Adipocyte (in vitro differentiated cells): ENCODE measurements at regions not wholly inside any gene's neighbourhood (a gene's known extent, or its start where the extent isn't known, plus 50 kb on each side); places are given as distances from the start of the nearest gene placed in this dataset.

ENCODE experiments used
- DNase-seq: peaks from one replicate; pipeline ENCODE4 v3.0.0-alpha.2; 2015; ENCODE audit warnings: low read depth
- H3K27me3 ChIP-seq: replicated peaks from 2 replicates; pipeline ENCODE4 v1.7.0; 2013; ENCODE audit warnings: mild to moderate bottlenecking, low read length, moderate library complexity; ENCODE audit not compliant: control insufficient read depth, insufficient read depth
- H3K36me3 ChIP-seq: 2 replicates; pipeline ENCODE4 v1.7.0; 2013; ENCODE audit warnings: low read length, mild to moderate bottlenecking, moderate library complexity; ENCODE audit not compliant: control insufficient read depth, insufficient read depth, severe bottlenecking
- H3K4me1 ChIP-seq: 2 replicates; pipeline ENCODE4 v1.7.0; 2013; ENCODE audit warnings: mild to moderate bottlenecking, low read length, moderate library complexity; ENCODE audit not compliant: control insufficient read depth, insufficient read depth
- H3K4me3 ChIP-seq: 2 replicates; pipeline ENCODE4 v1.7.0; 2013; ENCODE audit warnings: mild to moderate bottlenecking, low read length, moderate library complexity
- H3K9ac ChIP-seq: 2 replicates; pipeline ENCODE4 v1.7.0; 2013; ENCODE audit warnings: mild to moderate bottlenecking, low read length, moderate library complexity
- H3K9me3 ChIP-seq: 2 replicates; pipeline ENCODE4 v1.7.0; 2013; ENCODE audit warnings: mild to moderate bottlenecking, low read length, moderate library complexity; ENCODE audit not compliant: control insufficient read depth

DNA sequence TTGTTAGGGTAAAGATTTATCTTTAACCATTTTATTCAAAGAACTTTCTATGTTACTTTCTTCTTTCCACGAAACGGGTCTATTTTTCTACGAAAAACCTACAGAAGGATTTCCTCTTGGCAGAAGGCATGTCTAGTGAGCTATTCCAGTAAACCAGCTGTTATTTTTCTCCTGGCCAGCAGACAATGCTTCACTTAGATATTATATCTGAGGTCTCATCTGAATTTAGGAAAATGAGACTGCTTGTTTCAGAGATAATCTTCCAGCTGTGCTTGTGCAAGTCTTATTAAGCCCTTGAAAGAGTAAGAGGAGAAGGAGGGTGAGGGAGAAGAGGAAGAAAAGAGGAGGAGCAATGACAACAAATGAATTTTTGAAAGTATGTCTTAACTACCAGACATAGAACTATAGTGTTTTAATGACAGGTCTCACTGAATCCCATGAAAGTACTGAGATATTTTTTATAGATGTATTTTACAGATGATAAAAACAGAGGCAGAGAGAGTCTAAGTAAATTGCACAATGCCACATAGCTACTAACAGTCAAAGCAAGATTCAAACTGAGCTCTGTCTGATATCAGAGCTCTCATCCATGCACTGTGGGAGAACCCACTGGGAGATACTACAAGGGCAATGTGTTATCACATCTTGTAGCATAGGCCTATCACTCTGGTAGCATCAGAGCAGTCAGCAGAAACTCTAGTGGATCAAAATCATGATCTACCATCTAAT, 54.6 kb upstream of the SAMSN1 start:
- Histone ChIP-seq H3K9ac (no peak overlapping the region), H3K36me3 (no peaks in the 10 kb centered on the region), H3K4me1 (peaks cover 21% of the 10 kb centered on the region), H3K27me3 (no peaks in the 10 kb centered on the region), H3K4me3 (no peak overlapping the region), H3K9me3 (no peaks in the 10 kb centered on the region)
- no peak for DNase-seq

DNA sequence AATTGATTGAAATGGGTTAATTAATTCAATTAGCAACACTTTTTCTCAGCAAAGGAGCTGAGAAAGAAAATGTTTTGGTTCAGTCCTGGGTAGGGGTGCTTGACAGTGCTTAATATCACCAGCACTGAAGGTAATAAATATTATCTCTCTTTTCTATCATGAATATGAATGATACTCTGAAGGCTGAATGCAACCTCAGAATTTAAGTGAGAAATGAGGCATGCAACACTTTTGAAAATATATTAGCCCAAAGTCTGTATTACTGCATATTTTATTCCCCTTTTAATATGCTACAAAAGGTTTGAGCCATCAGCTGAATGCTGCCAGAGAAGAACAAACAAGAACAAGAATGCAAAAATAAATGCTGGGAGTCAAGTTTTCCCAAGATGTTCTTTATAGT, 52.0 kb upstream of the SAMSN1 start:
- Histone ChIP-seq H3K27me3 (no peaks in the 10 kb centered on the region), H3K36me3 (no peaks in the 10 kb centered on the region)
- no peak for DNase-seq

More for the DNA sequence above, 52.0 kb upstream of the SAMSN1 start:
- Histone ChIP-seq H3K9me3 (peaks cover 5% of the 10 kb centered on the region), H3K4me1 (peaks cover 14% of the 10 kb centered on the region), H3K4me3 (no peak overlapping the region), H3K9ac (no peak overlapping the region)
